ENCODE measurements at regions not wholly inside any gene's neighbourhood (a gene's known extent, or its start where the extent isn't known, plus 50 kb on each side); places are given as distances from the start of the nearest gene placed in this dataset.

DNA sequence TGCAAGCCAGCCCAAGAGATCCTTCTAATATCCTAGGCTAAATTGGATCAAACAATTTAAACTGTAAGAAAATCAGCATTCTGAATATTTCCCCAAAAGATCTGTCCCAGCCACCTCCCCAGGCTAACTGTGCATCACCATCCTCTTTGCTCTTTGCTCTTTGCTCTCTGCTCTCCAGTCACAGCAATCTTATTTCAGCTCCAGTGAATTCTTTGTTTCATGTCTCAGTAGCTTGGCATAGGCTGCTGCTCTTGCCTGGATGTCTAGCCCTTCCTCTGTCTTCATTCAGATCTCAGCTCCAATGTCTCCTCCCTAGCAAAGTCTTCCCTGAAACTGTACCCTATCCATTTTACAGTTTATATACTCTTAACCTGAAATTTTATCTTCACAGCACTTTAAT lies 399.8 kb upstream of the USP15 start:
- DNase-seq, result no peak

DNA sequence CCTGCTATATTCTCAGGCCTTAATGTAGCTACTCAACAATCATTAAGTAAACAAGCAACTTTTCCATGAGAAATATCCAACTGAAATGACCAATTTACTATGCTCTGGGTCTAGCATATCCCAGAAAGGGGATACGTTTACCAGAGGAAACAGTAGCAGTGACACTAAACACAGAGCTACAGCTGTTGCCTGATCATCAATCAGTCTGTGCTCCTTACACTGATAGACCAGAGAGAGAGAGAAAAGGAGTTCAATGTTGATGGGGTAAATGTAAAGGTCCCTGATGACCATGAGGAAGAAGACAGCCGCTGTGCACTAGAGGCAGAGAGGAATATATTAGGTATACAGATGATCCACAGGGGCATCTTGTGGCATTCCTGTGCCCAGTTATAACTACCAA lies 397.2 kb upstream of the USP15 start:
- no peak for DNase-seq

DNA sequence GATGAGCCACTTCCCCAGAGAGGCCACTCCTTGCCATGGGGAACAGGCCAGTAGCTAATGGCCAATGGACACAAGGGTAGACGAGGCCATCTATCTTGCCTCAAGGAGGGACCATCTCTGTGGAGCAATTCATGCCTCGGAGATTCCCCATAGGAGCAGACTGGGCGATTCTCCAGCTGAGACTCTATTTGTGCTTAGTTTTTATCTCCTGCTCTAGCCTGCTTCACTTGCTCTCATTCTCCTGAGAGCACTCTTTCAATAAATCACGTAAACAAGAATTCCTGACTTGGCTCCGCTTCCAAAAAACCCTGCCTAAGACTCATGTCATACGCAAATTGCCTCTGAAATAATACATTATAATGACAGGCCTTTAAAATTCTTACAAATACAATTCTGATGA lies 396.4 kb upstream of the USP15 start:
- no peak for DNase-seq

DNA sequence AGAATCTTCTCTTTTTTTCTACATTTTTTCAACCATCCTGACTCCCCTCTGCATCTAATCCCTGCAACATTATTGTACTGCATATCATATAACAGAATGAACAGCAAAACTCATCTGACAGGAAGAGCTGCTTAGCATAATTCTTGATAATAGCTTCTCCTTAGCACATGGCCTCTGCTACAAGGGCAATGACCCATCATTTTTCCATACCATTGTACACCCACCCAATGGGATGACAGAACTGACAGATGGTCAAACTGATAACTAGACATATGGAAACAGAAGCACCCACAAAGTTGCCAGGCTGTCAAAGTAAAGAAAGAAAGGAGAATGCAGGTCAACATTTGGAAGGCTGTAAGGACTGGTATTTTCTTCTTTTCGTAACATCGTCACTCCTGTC lies 390.4 kb upstream of the USP15 start:
- no peak for DNase-seq

DNA sequence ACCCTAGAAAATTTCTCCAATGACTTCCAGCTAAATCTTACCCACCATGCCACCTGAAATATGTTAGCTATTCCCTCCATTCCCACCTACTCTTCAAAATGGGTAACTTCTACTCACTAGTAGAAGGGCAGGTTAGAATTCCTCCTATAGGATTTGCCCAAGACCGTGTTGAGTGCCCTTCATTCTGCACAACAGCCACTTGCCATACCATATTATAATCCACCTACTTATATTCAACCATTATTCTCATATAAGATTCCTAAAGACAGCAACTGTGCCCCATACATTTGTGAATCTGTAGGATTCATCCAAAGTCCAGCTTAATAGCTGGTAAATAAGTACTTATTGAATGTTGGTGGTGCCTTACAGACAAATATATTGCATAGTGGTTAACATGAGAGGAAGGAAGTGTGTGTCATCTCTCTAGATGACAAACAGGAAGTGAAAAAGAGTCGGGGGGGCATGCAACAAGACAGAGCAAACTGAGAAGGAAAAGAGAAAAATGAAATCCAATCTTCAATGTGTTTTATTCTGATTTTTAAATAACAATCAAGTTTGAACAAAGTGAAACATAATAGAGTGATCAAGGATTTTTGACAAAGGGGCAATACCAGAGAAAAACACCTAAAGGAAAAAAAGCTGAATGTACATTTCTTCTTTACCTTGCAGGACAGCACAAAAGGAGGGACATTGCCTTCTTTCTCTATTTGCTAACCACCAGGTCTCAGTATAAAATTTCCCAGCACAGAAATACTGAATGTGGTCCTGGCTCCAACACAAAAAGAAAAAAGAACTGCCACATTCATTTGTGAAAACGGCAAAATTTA lies 389.3 kb upstream of the USP15 start:
- peak; percentile 10 for DNase-seq

DNA sequence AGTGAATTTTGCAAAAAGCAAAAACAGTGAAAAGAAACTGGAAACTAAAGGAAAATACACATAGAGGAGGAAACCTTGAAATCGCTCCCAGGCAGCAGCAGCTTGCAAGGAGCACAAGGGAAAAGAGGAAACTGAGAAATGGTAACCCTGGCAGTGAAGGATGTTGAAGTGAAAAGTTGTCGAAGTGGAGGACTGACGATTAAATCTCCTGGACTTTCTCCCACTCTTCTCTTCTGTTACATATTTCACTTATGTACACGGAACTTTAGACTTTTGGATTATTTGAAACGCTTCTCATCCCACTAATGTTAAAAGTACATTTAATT lies 388.8 kb upstream of the USP15 start:
- no peak for DNase-seq

DNA sequence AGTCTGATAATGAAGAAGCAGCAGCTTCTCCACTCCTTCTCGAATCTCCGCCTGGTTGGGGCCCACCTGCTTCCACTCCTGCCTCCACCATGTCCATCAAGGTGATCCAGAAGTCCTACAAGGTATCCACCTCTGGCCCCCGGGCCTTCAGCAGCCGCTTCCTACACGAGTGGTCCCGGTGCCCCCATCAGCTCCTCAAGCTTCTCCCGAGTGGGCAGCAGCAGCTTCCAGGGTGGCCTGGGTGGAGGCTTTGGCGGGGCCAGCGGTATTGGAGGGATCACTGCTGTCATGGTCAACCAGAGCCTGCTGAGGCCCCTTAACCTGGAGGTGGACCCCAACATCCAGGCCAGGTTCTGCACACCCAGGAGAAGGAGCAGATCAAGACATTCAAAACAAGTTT lies 381.0 kb upstream of the USP15 start:
- DNase-seq, result no peak

DNA sequence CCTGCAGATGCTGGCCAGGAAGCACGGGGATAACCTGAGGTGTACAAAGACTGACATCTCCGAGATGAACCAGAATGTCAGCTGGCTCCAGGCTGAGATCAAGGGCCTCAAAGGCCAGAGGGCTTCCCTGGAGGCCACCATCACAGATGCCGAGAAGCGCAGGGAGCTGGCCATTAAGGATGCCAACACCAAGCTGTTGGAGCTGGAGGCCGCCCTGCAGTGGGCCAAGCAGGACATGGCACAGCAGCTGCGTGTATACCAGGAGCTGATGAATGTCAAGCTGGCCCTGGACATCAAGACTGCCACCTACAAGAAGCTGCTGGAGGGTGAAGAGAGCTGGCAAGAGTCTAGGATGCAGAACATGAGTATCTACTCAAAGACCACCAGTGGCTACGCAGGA lies 380.0 kb upstream of the USP15 start:
- DNase-seq, result no peak

DNA sequence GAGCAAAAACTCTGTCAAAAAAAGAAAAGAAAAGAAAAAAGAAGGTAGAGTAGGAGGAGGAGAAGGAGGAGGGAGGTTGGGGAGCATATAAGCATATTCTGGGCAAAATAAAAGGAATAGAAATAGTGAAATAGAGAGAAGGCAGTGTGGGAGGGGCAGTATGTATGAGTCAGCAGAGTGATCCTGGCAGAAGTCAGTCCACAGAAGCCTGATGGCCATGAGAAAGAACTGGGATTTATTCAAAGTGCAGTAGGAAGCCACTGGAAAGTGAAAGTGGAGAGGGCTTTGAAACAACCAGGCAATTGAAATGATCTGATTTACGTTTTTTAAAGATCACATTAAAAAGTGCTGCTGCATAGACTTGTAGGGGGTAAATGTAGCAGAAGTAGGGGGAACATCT lies 368.6 kb upstream of the USP15 start:
- no peak for DNase-seq

DNA sequence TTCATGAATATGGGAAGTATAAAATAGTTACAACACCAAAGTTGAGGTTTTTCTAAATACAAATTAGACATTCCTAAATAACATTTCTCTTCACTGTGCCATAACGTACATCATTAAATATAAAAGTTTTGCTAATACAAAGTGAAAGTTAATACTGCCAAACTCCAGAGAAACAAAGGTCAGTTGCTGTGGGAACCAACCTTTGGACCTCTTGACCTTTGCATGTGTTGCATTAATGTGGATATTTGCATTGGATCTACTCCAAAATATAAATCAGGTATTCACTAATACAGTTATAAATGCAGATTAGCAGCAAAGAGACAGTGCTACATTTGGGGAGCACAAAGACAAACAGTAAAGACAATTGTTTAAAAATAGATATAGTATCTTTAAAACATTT lies 366.0 kb upstream of the USP15 start:
- DNase-seq, result no peak

DNA sequence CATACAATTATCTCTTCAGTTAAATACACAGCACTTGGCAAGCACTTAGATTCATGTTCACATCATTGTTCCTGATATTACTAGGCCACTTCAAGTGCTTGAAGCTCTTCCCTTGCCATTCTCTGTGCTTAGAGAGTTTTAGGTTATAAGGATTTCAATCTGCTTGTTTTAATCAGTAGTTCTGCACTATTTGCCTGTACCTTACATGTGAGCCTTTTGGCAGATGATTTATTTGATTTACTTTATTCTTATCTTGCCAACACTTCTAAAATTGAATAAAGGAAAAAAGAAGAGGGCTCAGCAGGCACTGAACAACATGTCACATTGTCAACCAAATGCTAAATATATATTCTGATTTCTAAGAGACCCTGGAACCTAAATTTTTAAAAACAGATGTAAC lies 363.8 kb upstream of the USP15 start:
- DNase-seq, result no peak

DNA sequence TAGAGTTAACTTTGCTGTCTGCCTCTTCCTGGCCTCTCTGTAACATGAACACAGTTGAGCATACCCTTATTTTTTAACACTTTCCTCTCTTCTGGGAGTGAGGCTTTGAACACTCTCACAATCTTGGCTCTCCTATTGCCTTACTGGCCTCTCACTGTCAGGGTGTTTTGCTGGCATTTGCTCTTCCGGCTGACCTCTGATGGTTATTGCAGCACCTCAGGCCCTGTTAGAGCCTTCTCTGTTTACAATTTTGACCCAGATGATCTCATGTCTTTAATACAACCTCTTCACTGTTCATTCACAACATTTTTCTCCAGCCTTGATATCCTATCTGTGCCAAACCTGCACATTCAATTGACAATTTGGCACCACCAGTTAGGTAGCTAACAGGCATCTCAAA lies 357.8 kb upstream of the USP15 start:
- DNase-seq, result no peak

DNA sequence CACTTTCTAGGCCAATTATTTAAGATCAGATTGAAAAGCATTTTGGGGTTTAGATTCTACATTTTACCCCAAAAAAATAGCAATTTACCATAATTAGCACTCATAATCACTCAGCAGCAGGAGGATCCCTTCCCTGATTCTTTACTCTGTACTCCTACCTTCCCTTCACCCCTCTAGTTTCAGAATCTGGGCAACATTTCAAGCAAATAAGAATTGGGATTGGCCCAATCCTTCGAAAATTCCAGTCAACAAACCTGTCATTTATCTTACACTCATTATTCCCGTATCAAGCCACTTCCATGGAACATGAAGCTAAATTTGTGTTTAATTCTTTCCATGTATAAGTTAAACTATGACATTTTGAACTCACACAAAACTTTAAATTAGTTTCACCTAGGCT lies 349.1 kb upstream of the USP15 start:
- DNase-seq, result no peak

DNA sequence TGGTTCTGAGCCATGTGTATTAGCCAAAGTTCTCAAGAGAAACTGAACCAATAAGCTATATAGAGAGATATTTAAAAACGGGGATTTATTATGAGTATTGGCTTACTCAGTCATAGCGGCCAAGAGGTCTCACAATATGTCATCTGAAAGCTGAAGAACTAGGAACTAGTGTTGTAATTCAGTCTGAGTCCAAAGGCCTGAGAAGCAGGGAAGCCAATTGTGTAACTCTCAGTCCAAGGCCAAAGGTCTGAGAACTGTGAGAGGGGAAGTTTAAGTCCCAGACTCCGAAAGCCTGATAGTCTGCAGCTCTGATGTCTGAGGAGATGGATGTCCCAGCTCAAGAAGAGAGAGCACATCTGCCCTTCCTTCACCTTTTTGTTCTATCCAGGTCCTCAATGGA lies 344.8 kb upstream of the USP15 start:
- DNase-seq, result no peak

DNA sequence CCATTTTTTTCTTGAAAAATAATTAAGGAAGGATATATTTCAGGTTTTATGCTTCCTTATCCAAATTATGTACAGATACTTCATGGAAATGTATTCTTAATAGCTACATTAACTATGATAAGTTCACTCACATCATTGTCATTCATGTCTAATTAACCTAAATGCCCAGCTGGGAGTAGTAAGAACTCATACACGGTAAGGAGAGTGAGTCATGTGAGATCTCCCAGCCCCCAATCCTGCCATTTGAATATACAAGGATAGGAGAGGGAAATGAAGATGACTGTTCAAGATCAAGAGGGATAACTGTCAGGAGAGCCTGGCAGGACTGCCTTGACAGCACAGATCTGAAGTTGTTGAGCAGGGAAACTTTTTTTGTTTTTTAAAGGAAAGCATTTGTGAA lies 343.4 kb upstream of the USP15 start:
- no peak for DNase-seq

DNA sequence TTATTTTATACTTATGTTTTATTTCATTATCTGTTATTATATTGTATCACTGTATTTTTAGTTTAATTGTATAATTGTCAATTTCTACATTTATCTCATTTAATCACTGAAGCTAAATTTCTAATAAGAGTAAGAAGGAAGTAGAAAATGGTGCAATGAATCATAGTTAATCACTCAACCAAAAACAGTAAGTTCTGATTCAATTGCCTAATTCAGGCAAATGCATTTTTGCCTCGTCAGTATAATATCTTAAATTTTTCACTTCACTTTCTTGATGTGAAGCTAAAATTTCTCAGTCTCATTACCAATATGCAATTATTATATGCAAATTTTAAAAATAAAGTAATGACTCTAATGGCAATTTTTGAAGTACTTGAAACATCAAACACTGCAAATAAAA lies 340.5 kb upstream of the USP15 start:
- DNase-seq, result no peak

DNA sequence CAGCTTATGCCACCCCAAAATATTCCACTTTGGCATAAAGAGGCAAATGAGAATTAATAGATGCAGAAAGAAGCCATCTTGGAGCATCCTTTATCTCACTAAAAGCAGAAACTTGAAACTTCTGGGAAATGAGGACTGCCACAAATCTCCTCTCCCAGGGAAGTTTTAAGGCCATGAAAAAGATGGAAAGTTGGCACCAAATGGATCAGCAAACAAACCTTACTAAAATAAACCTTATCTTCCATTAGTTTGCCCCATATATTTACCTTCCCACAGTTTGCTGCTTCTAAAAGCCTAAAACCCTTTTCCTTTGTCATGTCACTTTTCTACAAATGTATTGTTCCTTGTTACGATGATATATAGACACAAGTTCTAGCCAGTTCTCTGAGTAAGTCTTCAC lies 340.0 kb upstream of the USP15 start:
- no peak for DNase-seq

DNA sequence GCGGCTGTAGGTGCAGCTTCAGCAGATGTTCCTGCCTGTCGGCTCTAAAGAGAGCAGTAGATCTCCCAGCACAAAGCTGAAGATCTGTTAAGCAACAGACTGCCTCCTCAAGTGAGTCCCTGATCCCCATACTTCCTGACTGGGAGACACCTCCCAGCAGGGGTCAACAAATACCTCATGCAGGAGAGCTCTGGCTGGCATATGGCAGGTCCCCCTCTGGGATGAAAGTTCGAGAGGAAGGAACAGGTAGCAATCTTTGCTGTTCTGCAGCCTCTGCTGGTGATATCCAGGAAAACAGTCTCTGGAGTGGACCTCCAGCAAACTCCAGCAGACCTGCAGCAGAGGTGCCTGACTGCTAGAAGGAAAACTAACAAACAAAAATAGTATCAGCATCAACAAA lies 337.1 kb upstream of the USP15 start:
- no peak for DNase-seq

DNA sequence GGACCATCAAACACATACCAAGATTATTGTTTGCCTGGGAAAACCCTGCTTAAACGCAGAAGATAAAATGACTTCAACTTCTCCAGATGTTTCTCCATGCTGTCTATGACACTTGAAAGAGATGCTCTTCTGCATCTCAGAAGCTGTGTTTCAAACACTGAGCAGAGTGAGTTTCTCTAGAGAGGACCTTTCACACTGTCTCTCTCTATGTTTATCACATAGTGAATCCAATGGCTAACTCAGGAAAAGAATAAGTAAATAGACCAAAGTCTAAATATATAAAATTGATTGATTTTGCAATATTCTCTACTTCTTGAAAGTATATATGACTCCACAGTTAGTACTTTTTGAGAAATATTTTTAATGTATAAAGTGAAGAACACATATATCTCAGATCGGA lies 325.6 kb upstream of the USP15 start:
- DNase-seq, result no peak

DNA sequence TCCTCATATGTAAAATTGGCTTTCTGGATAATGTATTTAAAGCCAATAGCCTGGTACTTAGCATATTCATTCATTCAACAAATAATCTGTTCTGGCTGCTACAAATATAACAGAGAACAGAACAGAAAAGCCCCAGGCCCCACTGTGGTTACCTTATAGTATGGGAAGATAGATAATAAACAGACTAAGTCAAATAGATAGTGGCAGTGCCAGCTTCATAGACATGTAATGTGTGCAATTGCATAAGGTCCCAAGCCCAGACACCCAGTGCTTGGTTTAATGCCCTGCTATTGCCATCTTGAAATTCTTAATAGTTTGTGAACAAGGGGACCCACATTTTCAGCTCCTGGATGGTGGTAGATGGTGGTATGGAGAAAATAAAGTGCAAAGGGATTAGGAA lies 320.2 kb upstream of the USP15 start:
- DNase-seq, result no peak

DNA sequence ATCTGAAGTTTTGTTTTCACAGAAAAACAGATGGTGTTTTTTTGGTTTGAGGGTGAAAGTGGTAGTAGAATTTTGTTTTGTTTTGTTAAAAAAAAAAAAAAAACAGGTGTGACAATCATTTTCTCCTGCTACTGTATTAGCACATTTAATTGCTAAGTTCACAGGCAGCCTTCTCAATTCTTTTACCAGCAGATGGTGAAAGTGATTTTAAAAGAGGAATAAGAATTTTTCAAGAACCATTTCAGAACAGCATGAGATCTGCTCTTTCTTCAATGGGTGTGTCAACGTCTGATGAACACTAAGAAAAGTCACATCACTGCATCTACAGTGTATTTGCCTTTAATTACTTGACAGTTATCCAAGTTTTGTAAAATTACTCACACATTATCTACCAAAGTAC lies 303.7 kb upstream of the USP15 start:
- DNase-seq, result no peak

DNA sequence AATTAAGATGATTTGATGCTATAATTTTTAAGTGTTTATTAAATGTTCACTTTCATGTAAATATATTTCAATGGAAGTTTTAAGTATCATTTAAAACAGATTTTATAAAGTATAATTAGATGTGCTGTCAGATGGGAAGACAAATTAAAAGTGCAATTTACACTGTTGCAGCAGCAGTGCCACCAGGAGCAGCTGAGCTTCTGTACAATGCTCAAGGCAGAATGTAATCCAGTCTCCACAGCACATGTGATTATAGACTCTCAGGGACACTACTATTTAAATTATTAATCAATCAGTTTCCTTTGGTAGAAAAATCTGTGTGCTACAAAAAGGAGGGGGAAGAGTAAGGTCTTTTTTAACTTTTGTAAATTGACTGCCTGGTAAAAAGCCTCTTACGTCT lies 285.7 kb upstream of the USP15 start:
- no peak for DNase-seq

DNA sequence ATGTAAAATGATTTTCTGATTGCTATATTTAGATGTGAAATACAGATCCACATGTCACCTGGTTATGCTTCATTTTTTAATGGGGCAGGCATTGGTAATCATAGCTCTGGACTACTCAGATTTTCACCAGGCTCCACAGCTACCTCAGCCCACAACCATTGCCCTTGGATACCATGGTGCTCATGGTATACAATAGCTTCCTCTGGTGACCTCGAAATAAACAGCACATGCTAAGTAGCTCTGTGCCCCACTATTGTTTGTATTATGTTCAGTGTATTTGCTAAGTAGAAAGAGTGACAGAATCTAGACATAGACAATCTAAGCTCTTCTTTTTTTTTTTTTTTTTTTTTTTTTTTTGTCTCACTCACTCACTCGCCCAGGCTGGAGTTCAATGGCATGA lies 274.4 kb upstream of the USP15 start:
- DNase-seq, result no peak

DNA sequence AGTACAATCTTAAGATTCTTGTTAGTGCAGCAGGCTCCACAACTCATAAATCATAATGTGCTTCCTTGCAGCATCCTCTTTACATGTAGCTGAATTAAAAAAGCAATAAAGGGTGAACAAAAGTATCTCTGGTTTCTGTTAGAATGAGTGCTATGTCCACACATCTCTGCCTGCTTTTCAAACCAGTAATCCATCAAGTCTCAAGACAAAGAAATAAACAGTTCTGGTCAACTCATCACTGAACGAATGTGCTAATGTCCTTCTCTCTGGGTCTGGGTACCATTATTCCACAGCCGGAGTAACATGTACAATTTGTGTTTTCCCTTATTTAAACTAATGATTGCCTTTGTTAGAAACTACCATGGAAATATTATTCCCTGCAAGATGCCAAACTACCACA lies 273.0 kb upstream of the USP15 start:
- no peak for DNase-seq

DNA sequence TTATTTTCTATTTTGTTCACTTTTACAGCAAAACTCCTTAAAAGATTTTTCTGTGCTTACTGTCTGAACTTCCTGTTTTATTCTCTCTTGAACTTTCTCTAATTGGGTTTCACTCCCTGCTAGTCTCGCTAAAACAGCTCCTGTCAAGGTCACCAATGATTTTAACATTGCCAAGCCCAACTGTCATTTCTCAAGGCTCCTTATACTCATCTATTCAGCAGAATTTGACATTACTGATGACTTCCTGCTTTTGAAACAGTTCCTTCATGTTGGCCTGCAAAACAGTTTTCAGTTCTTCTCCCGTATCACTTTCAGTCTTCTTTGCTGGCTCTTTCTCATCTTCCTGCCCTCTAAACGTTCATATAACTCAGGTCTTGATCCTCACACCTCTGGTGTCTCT lies 268.5 kb upstream of the USP15 start:
- DNase-seq, result no peak

Data from CD4-positive, alpha-beta T cell treated with Interleukin-17A for 4 hours (primary cell).